ENCODE measurements at regions not wholly inside any gene's neighbourhood (a gene's known extent, or its start where the extent isn't known, plus 50 kb on each side); places are given as distances from the start of the nearest gene placed in this dataset.
"Not testable (repeated sequence)": the region's sequence is repeated elsewhere in the genome, so short reads cannot be mapped to it uniquely, and the experiment has no call there.

DNA sequence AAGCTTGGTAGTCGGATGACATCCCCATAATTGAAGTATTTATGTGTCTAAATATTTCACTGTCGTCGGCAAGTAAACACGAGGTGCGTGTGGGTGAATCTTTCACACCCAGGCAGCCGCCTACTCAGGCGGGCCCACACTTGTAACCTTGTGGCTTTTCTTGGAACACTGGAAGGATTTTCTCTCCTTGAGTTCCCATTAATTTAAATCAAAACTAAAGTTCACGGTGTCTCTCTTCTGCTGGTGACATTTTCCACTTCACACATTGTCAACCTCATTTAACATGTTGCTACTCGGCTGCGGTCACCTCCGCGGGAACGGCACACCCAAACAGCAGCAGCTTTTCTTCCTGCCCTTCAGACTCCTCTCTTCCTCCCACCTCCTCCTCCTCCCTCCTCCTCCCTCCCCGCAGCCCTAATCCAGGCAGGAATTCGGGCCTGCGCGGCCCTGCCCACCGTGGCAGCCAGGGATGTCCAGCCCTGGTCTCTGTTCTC lies 336.6 kb downstream of the QKI start:
- intact Hi-C loops (cut with DNase I), result no loop called here
- no peak for ATAC-seq
- no peak for DNase-seq (ENCODE audit: missing footprints)

DNA sequence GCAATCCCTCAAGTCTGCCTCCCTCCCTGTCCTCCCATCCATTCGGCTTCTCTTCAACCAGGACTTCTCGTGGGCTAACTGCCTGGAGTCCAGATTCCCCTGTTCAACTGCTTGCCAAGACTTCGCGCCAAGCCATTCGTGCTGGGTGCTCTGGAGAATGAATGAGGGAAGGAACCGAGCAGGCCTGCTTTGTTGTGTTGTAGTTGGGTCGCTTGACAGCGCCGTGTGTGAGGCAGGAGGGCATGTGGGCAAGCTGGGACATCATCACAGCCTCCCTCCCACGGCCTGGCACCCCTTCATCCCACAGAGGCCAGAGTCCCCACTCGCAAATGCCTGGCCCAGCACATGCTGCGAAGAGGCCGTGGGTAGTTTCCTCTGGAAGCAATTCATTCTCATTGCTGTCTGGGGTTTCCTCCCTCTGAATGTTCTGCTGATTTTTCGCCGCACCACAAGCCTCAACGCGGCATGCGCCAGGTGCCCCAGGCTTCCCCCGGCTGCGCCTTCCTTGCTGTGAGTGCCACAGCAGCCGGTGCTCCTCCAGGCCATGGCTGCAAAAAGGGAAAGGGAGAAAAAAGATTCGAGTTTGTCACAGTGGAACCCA lies 336.0 kb downstream of the QKI start:
- peak; percentile 32 for ATAC-seq
- intact Hi-C loops (cut with DNase I), result no loop called here
- no peak for DNase-seq (ENCODE audit: missing footprints)

DNA sequence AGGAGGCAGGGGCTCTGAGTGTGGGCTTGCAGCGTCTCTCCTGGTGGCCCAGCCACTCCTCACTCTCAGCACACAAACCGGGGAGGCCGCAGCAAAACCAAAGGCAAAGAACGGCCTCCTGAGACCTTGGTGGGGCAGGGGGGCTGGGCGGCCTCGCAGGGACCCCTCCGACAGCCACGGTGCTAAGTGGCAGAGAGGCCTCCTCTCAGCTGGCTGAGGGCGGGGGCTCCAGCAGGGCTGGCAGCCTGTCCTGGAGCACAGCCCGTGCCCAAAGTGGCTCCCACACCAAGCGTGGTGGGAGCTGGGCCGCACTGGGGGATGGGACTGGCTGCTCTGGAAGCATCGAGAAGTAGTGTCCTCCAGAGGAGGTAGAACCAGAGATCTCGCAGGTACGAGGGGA lies 334.4 kb downstream of the QKI start:
- DNase-seq (ENCODE audit: missing footprints) (no peak), ATAC-seq (no peak)
- intact Hi-C loops (cut with DNase I), result loop anchor here (5.0 kb wide), 2 partner anchors 167 to 208 kb away; no protein-coding TSS in a partner anchor

DNA sequence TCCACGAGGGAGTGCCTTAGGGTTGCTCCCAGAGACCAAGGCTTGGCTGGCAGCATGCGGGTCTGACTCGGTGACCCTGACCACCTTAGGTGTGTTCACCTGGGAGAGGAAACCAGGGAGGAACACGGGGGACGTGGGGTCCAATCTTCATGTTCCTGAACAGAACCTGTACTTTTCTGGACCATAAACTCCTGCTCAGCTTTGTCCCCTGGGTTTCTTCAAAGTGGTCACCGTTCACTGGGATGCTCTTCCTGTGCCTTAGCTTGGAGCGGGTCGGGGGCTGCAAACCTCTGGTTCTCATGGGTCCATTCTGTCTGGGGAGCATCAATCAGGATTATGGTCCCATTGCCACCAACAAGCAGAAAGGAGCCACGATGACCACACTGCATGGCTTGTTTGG lies 333.5 kb downstream of the QKI start:
- ATAC-seq, result no peak
- intact Hi-C loops (cut with DNase I), result loop anchor here (5.0 kb wide), 2 partner anchors 166 to 209 kb away; no protein-coding TSS in a partner anchor

DNA sequence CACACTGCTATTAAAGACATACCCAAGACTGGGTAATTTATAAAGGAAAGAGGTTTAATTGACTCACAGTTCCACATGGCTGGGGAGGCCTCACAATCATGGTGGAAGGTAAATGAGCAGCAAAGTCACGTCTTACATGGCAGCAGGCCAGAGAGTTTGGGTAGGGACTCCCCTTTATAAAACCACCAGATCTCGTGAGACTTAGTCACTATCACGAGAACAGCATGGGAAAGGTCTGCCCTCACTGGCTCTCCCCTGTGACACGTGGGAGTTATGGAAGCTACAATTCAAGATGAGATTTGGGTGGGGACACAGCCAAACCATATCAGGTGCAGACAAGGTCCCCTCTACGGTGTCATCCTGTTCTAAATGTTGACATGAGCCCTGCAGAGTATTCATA lies 332.5 kb downstream of the QKI start:
- not testable (repeated sequence) for DNase-seq (ENCODE audit: missing footprints); ATAC-seq
- intact Hi-C loops (cut with DNase I), result loop anchor here (2.0 to 5.0 kb wide), 4 partner anchors 165 to 362 kb away; no protein-coding TSS in a partner anchor

More for the DNA sequence above, 333.5 kb downstream of the QKI start:
- DNase-seq (ENCODE audit: missing footprints), result no peak

DNA sequence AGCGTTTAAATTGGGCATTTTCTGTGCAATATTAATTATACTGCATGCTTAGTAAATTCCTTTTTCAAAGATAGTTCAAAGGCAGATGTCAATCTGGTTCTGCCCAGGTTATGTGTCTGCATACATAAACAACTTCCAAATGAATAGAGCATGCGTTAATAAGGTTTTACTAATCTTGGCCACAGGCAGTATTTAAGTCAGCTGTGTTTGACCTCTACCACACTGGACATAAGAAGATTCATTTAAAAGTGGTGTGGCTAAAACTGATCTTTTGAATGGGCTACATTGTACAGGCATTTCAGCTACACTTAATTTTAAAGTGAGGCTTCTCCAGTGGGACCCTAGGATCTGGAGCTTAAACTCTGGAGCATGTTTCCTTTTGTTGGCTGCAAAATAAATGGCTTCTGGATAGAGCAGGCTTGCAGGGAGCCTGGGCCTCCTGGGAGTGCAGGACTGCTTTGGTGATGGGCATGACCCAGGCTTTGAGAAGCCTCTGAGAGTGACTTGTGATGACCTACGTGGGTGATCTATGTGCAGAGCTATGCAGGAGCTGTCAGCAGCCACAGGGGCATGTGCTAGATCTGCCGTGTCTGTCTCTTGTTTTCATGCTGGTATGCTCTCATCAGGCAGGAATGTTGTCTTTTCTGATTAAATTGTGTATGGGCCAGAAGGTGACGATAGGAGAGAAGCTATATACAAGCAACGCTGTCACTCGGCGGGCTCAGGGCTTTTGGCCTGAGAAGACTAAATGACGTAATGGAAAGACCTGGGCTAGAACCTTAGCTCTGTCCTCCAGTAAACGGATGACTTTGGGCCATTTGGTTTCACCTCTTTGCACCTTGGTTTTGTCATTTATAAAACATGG lies 331.2 kb downstream of the QKI start:
- DNase-seq (ENCODE audit: missing footprints) (no peak), ATAC-seq (peak; percentile 94)
- intact Hi-C loops (cut with DNase I), result loop anchor here (2.0 to 5.0 kb wide), 4 partner anchors 163 to 363 kb away; no protein-coding TSS in a partner anchor

DNA sequence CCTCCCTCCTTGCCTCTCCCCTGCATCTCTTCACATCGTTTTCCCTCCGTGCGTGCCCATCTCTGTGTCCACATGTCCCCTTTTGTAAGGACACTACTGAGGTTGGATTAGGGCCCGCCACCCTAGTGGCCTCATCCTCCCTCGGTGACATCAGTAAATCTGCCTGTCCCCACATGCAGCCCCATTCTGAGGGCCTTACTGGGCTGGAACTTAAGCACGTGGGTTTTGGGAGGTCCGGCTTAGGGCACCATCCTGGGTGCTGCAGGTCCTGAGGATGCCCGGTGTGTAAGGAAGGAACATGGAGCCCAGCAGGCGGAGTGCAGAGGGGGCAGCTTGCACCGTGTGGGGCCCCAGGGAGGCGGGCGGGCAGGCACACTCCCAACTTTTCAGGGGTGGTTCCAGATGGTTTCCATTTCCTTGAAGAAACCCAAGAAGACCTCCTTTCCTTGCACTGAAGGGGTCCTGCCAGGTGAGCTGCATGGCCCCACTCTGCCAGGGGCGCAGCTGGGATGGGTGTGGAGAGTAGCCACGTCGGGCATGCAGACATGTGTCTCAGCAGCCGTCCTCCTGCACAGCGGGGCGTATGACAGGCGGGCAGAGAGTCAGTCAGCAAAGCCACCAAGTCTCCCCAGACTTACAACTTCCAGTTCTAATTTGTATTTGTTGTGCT lies 329.9 kb downstream of the QKI start:
- no peak for DNase-seq (ENCODE audit: missing footprints)
- intact Hi-C loops (cut with DNase I), result no loop called here
- ATAC-seq, result no peak

DNA sequence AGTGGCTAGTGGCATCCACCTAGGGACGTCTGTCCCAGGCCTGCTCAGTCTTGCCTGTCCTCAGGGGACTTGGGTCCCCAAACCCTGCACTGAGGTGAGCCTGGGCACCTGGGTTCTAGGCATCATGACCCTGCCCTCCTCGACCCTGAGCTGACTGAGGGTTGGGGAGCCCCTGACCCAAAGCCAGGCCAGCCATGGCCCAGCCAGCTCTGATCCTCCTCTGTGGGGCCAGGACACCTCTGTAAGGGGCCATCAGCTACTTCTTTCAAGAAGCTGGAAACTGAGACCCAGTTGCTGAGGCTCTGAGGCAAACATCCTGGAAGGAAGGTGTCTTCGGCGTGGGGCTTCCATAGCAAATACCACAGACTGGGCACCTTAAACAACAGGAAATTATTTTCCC lies 329.3 kb downstream of the QKI start:
- ATAC-seq (no peak), DNase-seq (ENCODE audit: missing footprints) (no peak)
- intact Hi-C loops (cut with DNase I), result no loop called here

DNA sequence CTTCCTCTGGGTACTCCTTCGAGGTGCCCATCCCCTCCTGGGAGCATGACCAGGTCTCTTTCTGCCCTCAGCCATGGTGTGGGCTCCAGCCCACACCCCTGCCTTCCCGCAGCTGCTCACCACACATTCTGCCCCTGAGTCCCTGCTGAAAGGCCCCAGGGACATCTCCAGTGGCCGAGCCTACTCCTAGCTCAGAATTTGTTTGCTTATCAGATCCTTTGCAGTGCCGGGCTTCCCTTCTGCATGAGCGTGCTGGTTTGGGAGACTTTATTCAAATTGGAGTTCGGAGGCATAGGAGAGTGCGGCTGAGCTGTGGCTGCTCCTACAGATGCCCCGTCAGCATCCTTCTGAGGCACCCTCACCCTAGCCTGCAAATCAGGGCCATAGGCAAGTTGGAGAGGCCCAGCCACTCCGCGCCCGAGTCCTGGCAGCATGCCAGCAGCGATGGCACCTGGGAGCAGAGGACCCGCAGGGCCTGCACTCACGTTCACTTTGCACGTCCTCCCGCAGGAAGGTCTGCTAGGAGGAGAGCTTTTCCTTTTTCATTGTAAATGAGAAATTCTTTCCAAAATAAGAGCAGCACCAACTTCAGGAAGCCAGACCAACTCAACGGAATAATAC lies 327.3 kb downstream of the QKI start:
- ATAC-seq (no peak), DNase-seq (ENCODE audit: missing footprints) (no peak)
- intact Hi-C loops (cut with DNase I), result no loop called here

DNA sequence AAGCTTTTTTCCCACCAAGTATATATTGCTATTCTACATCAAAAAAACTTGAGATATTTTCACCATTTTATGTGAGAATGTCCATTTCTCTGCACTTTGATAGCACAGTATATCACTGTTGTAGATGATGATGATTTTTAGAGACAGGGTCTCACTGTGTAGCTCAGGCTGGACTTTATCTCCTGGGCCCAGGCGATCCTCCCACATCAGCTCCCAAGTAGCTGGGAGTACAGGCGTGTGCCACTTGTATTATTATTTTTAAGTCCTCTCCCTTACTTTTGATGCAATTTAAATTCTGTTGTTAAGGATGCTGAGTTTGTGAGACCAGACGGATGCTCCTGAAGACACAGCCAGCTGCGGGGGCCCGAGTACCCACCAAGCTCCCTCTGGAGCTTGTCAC lies 326.8 kb downstream of the QKI start:
- no peak for ATAC-seq
- intact Hi-C loops (cut with DNase I), result no loop called here
- DNase-seq (ENCODE audit: missing footprints), result no peak

DNA sequence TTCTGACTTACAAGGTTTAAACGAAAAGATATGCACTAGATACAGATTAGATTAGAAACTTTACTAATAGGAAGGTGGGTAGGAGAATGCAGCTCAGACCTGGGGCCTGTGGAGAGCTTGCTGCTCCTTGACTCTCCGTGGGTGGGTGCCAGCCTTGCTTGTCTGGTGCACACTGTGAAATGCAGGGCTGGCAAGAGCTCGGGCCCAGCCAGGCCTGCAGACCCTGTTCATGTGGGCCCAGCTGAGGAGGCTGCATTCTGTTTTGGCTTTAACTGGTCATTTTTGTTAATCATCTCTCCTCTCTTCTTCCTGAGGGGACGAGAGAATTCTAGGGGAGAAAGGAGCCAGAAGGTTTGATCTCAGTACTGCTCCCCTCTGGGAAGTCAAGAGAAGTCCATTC lies 325.4 kb downstream of the QKI start:
- DNase-seq (ENCODE audit: missing footprints) (no peak), ATAC-seq (no peak)
- intact Hi-C loops (cut with DNase I), result no loop called here

DNA sequence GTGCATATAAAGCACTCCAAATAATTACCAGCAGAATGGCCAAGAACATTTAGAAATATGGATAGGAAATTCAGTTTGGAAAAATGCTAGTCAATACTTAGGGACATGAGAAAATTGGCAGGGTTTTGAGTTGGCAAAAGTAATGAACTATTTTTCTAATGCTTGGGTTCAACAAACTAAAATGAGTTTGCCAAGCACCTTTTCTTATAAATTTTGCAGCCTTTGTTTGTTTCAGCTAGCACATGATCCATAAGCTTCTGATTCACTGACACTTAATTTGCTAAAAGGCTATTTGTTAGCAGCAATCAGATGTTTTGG lies 324.8 kb downstream of the QKI start:
- ATAC-seq (no peak), DNase-seq (ENCODE audit: missing footprints) (no peak)
- intact Hi-C loops (cut with DNase I), result no loop called here

DNA sequence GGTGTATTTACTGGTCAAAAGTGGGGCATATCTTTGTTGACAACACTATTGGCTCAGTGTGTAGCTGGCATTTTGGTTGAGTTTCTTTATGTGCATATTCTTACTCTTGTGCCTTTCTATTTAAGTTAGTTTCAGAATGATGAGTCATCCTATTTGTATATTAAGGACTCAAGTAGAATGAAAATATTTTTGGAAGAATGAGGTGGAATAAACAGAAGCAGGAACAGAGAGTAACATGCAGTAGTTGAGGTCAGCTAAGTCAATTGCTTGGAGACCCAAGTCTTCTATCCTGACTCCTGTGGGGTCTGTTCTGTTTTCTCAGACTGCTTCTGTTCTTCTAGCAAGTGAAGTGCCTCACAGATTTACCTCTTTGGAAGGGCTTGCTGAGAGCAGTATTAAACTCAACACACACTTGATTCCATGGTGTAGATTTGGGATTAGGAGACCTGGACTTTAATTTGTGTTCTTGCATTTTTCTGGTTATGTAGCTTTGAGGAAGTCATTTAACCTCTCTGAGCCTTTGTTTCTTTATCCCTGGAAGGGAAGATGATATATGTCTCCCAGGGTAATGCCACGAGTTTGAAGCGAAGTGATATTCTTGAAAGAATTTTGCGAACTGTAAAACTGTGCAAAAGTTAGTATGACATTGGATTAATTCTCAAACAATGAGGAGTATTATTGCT lies 324.3 kb downstream of the QKI start:
- ATAC-seq, result no peak
- no peak for DNase-seq (ENCODE audit: missing footprints)
- intact Hi-C loops (cut with DNase I), result no loop called here

DNA sequence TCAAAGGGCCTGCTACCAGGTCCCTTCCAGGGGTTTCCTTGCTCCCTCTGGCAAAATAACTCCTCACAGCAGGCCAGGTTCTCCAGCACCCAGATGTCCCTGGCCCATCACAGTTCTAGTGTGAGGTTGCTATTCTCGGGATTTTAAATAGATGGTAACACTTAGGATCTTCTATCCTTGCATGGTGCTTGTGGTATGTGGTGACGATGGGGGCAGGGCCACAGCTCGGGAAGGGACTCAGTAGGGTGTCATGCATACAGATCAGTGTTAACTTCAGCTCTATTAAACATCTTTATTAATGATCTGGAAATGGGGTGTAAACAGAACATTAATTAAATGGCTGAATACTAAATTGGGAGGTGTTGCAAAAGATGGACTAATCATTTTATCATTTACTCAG lies 323.8 kb downstream of the QKI start:
- ATAC-seq (no peak), DNase-seq (ENCODE audit: missing footprints) (no peak)
- intact Hi-C loops (cut with DNase I), result no loop called here

DNA sequence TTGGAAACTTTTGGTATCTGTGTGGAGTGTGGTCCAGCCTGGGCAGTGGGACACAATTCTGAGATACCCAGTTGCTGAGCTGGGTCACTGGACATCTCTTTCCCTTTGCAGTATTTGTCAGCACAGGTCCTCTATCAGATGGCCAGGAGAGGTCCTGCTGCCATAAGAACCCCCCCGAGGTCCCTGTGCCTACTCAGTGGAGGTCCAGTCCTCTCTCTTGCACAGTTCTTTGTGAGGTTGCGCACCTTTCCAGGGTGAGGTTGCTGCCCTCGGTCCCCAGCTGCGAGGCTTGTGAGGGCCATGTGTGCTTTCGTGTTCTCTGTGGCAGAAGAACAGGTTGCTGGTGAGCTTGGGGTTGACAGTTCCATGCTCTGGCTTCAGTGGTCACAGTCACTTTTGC lies 320.6 kb downstream of the QKI start:
- intact Hi-C loops (cut with DNase I), result no loop called here
- DNase-seq (ENCODE audit: missing footprints), result no peak
- no peak for ATAC-seq

DNA sequence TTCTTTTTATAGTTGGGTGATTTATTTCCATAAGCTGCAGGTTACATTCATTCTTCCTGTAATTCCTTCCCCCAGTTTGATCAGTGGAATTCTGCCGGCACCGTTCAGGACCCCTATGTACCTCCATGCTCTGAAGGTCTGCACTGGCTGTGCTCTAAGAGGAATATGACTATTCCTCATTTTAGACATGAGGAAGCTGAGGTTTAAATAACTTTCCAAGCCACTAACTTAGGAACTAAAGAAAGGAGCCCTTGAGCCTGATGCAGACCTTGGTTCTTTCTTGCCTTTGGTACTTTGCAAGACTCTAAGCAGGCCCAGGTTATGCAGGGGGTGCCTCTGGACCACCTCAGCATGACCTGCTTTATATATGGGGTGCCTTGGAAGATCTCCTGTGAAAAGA lies 318.5 kb downstream of the QKI start:
- ATAC-seq (no peak), DNase-seq (ENCODE audit: missing footprints) (no peak)
- intact Hi-C loops (cut with DNase I), result no loop called here

DNA sequence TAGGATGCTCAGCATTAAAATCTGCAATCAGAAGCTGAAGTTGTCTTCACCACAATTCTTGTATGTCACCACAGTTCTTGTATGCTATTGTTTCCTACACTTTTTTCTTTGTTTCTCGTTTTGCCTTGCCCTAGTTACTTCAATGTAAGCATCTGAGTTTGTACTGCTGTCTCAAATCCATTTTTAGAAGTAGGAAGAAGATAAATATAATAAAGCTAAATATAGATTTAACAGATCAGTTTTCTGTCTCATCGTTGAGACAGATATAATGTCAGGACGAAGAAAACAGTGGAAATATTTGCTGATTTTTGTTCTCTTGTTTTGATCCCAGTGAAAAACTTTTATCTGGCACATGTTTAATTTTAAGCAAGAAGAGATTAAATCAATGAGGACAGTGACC lies 318.0 kb downstream of the QKI start:
- DNase-seq (ENCODE audit: missing footprints) (no peak), ATAC-seq (no peak)
- intact Hi-C loops (cut with DNase I), result no loop called here

DNA sequence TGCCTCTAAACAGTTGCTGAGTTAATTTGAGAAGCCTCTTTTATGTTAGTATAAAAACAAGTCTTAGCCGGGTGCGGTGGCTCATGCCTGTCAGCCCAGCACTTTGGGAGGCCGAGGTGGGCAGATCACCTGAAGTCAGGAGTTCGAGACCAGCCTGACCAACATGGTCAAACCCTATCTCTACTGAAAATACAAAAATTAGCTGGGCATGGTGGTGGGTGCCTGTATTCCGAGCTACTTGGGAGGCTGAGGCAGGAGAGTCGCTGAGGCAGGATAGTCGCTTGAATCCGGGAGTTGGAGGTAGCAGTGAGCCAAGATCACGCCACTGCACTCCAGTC lies 317.5 kb downstream of the QKI start:
- intact Hi-C loops (cut with DNase I), result not testable (repeated sequence)

More for the DNA sequence above, 317.5 kb downstream of the QKI start:
- not testable (repeated sequence) for ATAC-seq; DNase-seq (ENCODE audit: missing footprints)
